Activated T-helper 9 cell treated with anti-CD3 and anti-CD28 coated beads, Interleukin-2, amount 50 U/mL, for 16 hours (primary cell): ENCODE measurements at regions not wholly inside any gene's neighbourhood (a gene's known extent, or its start where the extent isn't known, plus 50 kb on each side); places are given as distances from the start of the nearest gene placed in this dataset.

Source experiments
- DNase-seq: peaks from one replicate; pipeline ENCODE4 v3.0.0-alpha.2; 2020; ENCODE audit warnings: low read depth

GRCh38 chr6:27052731-27053082 lies 194.8 kb upstream of the PRSS16 start:
- DNase-seq: no peak

- DNase-seq: no peak
Observed at GRCh38 chr6:27053738-27054137, 193.8 kb upstream of the PRSS16 start.

GRCh38 chr6:27056615-27057014 lies 190.9 kb upstream of the PRSS16 start:
- no peak for DNase-seq

GRCh38 chr6:27059621-27060425 lies 187.7 kb upstream of the PRSS16 start:
- DNase-seq: no peak

- DNase-seq: no peak
Observed at GRCh38 chr6:27061235-27061993, 186.1 kb upstream of the PRSS16 start.

GRCh38 chr6:27062755-27063154 lies 184.7 kb upstream of the PRSS16 start:
- no peak for DNase-seq

GRCh38 chr6:27065183-27065582 lies 182.3 kb upstream of the PRSS16 start:
- no peak for DNase-seq

- DNase-seq: no peak
Observed at GRCh38 chr6:27066381-27066780, 181.1 kb upstream of the PRSS16 start.

- DNase-seq: no peak
Observed at GRCh38 chr6:27066802-27067201, 180.7 kb upstream of the PRSS16 start.

- no peak for DNase-seq
Observed at GRCh38 chr6:27073441-27073840, 174.1 kb upstream of the PRSS16 start.

GRCh38 chr6:27076116-27076515 lies 171.4 kb upstream of the PRSS16 start:
- no peak for DNase-seq

GRCh38 chr6:27078734-27079357 lies 168.7 kb upstream of the PRSS16 start:
- no peak for DNase-seq

GRCh38 chr6:27081188-27081587 lies 166.3 kb upstream of the PRSS16 start:
- no peak for DNase-seq

- DNase-seq: no peak
Observed at GRCh38 chr6:27081931-27082330, 165.6 kb upstream of the PRSS16 start.

- no peak for DNase-seq
Observed at GRCh38 chr6:27088068-27088467, 159.4 kb upstream of the PRSS16 start.

GRCh38 chr6:27091661-27092315 lies 155.7 kb upstream of the PRSS16 start:
- no peak for DNase-seq

GRCh38 chr6:27092316-27092692 lies 155.2 kb upstream of the PRSS16 start:
- DNase-seq: no peak

GRCh38 chr6:27095914-27096313 lies 151.6 kb upstream of the PRSS16 start:
- DNase-seq: no peak

- DNase-seq: no peak
Observed at GRCh38 chr6:27096834-27097511, 150.5 kb upstream of the PRSS16 start.

GRCh38 chr6:27098956-27099355 lies 148.5 kb upstream of the PRSS16 start:
- DNase-seq: no peak

- no peak for DNase-seq
Observed at GRCh38 chr6:27100921-27101320, 146.6 kb upstream of the PRSS16 start.

GRCh38 chr6:27101824-27102223 lies 145.7 kb upstream of the PRSS16 start:
- no peak for DNase-seq
